ENCODE measurements at regions not wholly inside any gene's neighbourhood (a gene's known extent, or its start where the extent isn't known, plus 50 kb on each side); places are given as distances from the start of the nearest gene placed in this dataset.

DNA sequence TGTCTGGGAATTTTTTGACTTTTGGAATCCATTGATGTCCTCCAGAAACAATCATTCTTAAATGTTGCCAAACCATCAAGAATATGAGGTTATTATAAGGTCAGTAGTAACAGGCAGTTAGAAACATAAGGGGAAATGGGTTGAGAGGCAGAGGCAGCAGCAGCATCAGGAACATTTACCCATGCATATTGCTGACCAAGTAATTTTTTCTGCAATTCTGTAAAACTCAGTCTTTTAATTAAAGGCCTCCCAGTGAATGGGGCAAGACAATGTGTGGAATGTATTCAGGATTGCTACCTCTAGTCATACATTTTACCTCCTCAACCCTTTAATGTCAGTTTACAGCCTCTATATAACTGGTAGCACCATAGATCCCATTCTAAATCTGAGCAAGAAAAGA is 66.5 kb upstream of the SKAP2 start:
- TF ChIP-seq, protein P1, sequence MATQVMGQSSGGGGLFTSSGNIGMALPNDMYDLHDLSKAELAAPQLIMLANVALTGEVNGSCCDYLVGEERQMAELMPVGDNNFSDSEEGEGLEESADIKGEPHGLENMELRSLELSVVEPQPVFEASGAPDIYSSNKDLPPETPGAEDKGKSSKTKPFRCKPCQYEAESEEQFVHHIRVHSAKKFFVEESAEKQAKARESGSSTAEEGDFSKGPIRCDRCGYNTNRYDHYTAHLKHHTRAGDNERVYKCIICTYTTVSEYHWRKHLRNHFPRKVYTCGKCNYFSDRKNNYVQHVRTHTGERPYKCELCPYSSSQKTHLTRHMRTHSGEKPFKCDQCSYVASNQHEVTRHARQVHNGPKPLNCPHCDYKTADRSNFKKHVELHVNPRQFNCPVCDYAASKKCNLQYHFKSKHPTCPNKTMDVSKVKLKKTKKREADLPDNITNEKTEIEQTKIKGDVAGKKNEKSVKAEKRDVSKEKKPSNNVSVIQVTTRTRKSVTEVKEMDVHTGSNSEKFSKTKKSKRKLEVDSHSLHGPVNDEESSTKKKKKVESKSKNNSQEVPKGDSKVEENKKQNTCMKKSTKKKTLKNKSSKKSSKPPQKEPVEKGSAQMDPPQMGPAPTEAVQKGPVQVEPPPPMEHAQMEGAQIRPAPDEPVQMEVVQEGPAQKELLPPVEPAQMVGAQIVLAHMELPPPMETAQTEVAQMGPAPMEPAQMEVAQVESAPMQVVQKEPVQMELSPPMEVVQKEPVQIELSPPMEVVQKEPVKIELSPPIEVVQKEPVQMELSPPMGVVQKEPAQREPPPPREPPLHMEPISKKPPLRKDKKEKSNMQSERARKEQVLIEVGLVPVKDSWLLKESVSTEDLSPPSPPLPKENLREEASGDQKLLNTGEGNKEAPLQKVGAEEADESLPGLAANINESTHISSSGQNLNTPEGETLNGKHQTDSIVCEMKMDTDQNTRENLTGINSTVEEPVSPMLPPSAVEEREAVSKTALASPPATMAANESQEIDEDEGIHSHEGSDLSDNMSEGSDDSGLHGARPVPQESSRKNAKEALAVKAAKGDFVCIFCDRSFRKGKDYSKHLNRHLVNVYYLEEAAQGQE (tag by site-specific recombination; IDR thresholded peaks at IDR 0.05), result no peak
- TF ChIP-seq, protein P2, sequence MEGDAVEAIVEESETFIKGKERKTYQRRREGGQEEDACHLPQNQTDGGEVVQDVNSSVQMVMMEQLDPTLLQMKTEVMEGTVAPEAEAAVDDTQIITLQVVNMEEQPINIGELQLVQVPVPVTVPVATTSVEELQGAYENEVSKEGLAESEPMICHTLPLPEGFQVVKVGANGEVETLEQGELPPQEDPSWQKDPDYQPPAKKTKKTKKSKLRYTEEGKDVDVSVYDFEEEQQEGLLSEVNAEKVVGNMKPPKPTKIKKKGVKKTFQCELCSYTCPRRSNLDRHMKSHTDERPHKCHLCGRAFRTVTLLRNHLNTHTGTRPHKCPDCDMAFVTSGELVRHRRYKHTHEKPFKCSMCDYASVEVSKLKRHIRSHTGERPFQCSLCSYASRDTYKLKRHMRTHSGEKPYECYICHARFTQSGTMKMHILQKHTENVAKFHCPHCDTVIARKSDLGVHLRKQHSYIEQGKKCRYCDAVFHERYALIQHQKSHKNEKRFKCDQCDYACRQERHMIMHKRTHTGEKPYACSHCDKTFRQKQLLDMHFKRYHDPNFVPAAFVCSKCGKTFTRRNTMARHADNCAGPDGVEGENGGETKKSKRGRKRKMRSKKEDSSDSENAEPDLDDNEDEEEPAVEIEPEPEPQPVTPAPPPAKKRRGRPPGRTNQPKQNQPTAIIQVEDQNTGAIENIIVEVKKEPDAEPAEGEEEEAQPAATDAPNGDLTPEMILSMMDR (tag by site-specific recombination; IDR thresholded peaks at IDR 0.05), result no peak
- TF ChIP-seq ZNF558 (tag by site-specific recombination; IDR thresholded peaks at IDR 0.05), result no peak
- TF ChIP-seq, protein P3, sequence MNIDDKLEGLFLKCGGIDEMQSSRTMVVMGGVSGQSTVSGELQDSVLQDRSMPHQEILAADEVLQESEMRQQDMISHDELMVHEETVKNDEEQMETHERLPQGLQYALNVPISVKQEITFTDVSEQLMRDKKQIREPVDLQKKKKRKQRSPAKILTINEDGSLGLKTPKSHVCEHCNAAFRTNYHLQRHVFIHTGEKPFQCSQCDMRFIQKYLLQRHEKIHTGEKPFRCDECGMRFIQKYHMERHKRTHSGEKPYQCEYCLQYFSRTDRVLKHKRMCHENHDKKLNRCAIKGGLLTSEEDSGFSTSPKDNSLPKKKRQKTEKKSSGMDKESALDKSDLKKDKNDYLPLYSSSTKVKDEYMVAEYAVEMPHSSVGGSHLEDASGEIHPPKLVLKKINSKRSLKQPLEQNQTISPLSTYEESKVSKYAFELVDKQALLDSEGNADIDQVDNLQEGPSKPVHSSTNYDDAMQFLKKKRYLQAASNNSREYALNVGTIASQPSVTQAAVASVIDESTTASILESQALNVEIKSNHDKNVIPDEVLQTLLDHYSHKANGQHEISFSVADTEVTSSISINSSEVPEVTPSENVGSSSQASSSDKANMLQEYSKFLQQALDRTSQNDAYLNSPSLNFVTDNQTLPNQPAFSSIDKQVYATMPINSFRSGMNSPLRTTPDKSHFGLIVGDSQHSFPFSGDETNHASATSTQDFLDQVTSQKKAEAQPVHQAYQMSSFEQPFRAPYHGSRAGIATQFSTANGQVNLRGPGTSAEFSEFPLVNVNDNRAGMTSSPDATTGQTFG (tag by site-specific recombination; IDR thresholded peaks at IDR 0.05; ENCODE audit: borderline replicate concordance), result no peak
- no peak for TF ChIP-seq ZNF623 (tag by site-specific recombination; IDR thresholded peaks at IDR 0.05)
- TF ChIP-seq, protein P4, sequence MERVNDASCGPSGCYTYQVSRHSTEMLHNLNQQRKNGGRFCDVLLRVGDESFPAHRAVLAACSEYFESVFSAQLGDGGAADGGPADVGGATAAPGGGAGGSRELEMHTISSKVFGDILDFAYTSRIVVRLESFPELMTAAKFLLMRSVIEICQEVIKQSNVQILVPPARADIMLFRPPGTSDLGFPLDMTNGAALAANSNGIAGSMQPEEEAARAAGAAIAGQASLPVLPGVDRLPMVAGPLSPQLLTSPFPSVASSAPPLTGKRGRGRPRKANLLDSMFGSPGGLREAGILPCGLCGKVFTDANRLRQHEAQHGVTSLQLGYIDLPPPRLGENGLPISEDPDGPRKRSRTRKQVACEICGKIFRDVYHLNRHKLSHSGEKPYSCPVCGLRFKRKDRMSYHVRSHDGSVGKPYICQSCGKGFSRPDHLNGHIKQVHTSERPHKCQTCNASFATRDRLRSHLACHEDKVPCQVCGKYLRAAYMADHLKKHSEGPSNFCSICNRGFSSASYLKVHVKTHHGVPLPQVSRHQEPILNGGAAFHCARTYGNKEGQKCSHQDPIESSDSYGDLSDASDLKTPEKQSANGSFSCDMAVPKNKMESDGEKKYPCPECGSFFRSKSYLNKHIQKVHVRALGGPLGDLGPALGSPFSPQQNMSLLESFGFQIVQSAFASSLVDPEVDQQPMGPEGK (tag by site-specific recombination; IDR thresholded peaks at IDR 0.05), result no peak
- no peak for TF ChIP-seq ZNF48 (tag by site-specific recombination; IDR thresholded peaks at IDR 0.05)
- no peak for TF ChIP-seq ZNF610 (tag by site-specific recombination; IDR thresholded peaks at IDR 0.05; ENCODE audit: borderline replicate concordance)
- no peak for TF ChIP-seq KLF9 (tag by site-specific recombination; IDR thresholded peaks at IDR 0.05; ENCODE audit: low read depth)

Measured in HEK293 (cell line).